GM19238 (cell line): ENCODE measurements at regions not wholly inside any gene's neighbourhood (a gene's known extent, or its start where the extent isn't known, plus 50 kb on each side); places are given as distances from the start of the nearest gene placed in this dataset.

ENCODE experiments used
- DNase-seq: peaks from one replicate; pipeline ENCODE4 v3.0.0; 2011; ENCODE audit warnings: low spot score; ENCODE audit not compliant: insufficient read length

DNA sequence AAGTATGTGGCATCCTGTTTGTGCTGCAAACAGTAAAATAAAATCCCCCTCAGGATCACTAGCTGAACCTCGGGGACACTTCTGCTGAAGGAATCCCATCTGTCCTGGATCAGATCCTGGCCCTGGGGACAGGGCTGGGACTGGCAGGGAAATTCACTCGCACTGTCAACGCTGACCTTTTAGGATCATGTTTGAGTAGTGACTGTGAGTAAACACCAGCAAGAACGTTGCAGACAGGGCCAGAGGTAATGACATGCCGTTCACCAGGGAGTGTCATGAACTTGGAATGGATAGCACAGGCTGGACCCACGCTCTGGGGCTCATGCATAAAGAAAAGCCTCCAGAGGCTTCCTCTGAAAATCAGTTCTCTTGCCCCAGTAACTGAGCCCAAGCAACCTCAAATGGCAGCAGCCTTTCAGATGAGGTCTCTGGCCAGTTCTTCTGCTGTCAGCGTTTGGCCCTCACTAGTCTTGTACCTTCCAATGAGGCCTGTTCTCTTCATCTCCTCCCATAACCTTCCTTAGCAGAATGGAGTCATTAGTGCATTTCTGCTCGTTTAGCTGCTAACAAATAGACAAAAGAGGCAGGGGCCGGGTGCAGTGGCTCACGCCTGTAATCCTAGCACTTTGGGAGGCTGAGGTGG lies 51.0 kb upstream of the BARX2 start:
- no peak for DNase-seq

- no peak for DNase-seq
Observed at GRCh38 chr11:129323896-129324502, 51.6 kb upstream of the BARX2 start.

GRCh38 chr11:129322941-129323340 lies 52.7 kb upstream of the BARX2 start:
- DNase-seq, result no peak

GRCh38 chr11:129321076-129321475 lies 54.6 kb upstream of the BARX2 start:
- DNase-seq, result no peak

GRCh38 chr11:129320494-129320893 lies 55.2 kb upstream of the BARX2 start:
- no peak for DNase-seq

GRCh38 chr11:129319751-129320150 lies 55.9 kb upstream of the BARX2 start:
- no peak for DNase-seq

GRCh38 chr11:129319201-129319600 lies 56.4 kb upstream of the BARX2 start:
- DNase-seq, result no peak

GRCh38 chr11:129317571-129317970 lies 58.1 kb upstream of the BARX2 start:
- no peak for DNase-seq

DNA sequence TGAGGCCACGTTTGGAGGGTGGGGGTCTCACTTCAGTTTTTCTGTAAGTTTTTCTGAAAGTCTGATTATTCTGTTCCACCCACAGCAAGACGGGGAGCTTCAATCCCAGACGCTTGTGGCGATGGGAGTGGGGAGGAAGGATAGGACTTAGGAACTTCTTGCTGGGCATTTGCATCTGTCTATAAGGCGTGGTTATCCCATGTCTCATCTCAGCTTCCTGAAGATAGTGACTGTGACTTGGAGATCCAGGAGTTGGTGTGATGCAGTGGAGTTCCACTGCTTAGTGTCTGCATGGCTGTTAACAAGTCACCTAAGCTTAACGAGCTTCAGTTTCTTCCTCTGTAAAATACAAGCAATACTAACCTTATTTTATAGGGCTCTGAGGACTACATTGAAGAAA lies 58.9 kb upstream of the BARX2 start:
- no peak for DNase-seq

DNA sequence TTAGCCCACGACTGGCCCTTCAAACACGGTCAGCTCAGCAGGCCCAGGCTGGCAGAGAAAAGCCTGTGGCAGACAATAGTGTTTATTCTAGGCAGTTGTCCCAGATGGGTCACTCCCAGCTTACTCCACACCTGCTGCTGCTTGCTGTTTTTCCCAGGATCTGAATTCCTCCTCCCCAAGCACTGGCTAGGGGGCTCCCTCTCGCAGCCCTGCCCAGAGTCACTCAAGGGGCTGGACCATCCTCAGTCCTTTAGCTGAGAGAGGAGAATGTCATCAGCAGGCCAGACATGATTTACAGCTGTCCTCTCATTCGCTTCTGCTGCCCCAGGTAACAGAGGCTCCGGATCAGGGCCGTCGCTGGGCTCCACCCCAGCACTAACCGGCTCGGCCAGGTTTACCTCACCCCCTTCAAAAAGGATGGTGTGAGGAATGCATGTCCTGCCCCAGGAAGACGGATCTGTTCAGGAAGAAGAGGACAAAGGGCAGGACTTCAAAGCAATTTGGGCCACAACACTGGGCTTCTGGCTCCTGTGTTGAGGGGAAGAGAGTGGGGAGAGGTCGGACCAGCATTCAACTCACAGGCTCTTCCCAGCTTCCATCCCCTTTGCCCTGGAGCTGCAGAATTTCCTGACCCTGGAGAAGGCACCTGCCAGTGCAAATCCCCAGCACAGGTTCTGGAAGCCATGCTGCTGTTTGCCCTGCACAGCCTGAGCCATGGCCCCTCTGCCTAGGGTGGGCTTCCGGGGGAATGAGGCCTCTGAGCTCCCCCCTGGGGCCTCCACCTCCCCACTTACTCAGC lies 59.7 kb upstream of the BARX2 start:
- no peak for DNase-seq

- no peak for DNase-seq
Observed at GRCh38 chr11:129314371-129314770, 61.3 kb upstream of the BARX2 start.

GRCh38 chr11:129313541-129314297 lies 61.9 kb upstream of the BARX2 start:
- DNase-seq, result no peak

GRCh38 chr11:129312730-129313503 lies 62.7 kb upstream of the BARX2 start:
- no peak for DNase-seq

- DNase-seq, result no peak
Observed at GRCh38 chr11:129308241-129308865, 67.3 kb upstream of the BARX2 start.

- DNase-seq, result no peak
Observed at GRCh38 chr11:129307162-129307561, 68.5 kb upstream of the BARX2 start.

DNA sequence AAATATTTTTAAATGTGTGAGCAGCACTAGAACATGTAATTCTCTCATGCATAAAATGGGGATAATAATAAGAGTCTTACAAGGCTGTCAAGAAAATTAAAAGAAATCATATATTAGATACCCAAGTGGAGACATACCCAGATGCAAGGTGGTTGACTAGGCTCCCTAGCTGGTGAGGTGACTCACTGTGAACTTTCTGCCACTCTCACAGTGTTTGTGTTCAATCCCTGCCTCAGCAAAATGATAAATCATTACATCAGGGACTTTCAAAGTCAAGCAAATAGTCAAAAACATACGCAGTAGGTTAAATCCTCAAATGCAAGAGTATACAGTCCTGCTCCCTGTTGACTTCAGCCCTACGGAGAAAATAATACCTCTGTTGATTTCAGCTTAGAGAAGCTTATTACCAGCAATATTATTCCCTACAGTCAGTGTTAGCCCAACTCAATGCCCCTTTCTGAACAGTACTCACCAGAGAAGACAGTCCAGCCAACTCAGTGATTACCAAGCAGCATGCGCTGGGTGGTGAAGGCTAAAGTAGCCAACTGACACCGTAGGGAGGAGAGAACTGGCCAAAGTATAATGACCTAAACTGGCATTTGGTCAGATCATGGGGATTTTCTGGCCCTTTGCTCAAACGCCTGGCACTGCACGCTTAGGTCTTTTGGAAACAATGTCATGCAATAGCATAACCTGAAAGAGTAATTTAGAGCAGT lies 73.1 kb upstream of the BARX2 start:
- DNase-seq, result no peak

- no peak for DNase-seq
Observed at GRCh38 chr11:129300099-129300498, 75.5 kb upstream of the BARX2 start.

GRCh38 chr11:129298988-129299387 lies 76.7 kb upstream of the BARX2 start:
- DNase-seq, result no peak

DNA sequence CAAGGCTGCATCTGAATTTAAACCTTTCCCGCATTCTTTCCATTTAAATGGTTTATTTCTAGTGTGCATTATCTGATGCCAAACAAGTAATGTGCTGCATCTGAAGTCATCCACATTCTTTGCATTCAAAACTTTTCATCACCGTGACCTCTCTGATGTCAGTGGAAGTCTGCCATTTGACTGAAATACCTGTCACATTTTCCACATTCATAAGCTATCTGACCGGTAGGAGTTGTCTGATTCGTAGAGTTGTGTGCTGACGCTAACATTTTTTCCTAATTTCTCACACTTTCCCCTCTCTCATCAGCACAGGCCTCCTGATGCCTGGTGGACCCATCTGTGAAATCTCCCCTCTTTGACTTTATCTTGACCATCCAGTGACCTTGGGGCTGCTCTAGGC lies 79.9 kb upstream of the BARX2 start:
- DNase-seq, result no peak

DNA sequence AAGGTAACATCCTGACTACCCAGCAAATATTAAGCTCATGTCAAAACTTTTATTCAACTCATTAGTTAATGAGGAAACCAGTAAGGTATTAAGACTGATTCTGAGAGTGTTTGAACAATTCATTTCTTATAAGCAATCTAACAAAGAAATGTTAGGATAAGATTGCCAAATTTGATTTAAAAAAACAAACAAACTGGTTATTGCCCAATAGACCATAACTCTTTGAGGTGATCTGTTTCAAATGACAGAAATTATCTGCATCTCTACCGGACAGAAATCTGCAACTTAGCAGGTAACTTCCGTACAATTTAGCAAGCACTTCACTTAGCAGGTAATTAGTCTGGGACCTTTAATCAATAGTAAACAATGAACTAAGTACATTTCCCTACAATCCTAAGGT lies 82.9 kb upstream of the BARX2 start:
- DNase-seq, result no peak
